ENCODE measurements at regions not wholly inside any gene's neighbourhood (a gene's known extent, or its start where the extent isn't known, plus 50 kb on each side); places are given as distances from the start of the nearest gene placed in this dataset.
"Not testable (repeated sequence)": the region's sequence is repeated elsewhere in the genome, so short reads cannot be mapped to it uniquely, and the experiment has no call there.

DNA sequence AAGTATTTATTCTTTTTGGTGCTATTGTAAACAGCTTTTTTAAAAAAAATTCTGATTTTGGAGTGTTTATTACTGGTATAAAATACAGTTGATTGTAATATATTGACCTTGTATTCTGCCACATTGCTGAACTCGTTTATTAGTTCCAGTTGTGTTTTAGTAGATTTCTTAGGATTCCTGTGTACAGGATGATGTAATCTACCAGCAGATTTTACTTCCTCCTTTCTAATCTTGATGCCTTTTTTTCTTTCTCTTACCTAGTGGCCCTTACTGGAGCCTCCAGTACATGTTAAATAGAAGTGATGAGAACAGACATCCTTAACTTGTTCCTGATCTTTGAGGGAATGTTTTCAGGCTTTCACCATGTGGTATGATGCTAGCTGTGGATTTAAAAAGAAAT lies 70.4 kb upstream of the KY start:
- Histone ChIP-seq H3K4me3 (ENCODE audit: low read depth, low read length) (no peak overlapping the region), H3K36me3 (ENCODE audit: control insufficient read depth, insufficient read depth, low read length) (no peaks in the 10 kb centered on the region), H3K27me3 (ENCODE audit: control insufficient read depth, insufficient read depth, low read length) (no peaks in the 10 kb centered on the region)
- ChIA-PET POLR2A (no interaction called here), CTCF (no interaction called here)
- TF ChIP-seq, protein P1, sequence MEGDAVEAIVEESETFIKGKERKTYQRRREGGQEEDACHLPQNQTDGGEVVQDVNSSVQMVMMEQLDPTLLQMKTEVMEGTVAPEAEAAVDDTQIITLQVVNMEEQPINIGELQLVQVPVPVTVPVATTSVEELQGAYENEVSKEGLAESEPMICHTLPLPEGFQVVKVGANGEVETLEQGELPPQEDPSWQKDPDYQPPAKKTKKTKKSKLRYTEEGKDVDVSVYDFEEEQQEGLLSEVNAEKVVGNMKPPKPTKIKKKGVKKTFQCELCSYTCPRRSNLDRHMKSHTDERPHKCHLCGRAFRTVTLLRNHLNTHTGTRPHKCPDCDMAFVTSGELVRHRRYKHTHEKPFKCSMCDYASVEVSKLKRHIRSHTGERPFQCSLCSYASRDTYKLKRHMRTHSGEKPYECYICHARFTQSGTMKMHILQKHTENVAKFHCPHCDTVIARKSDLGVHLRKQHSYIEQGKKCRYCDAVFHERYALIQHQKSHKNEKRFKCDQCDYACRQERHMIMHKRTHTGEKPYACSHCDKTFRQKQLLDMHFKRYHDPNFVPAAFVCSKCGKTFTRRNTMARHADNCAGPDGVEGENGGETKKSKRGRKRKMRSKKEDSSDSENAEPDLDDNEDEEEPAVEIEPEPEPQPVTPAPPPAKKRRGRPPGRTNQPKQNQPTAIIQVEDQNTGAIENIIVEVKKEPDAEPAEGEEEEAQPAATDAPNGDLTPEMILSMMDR (IDR thresholded peaks at IDR 0.05; ENCODE audit: insufficient read depth, low read depth, low read length): no peak
- no peak for DNase-seq (ENCODE audit: low read depth)

DNA sequence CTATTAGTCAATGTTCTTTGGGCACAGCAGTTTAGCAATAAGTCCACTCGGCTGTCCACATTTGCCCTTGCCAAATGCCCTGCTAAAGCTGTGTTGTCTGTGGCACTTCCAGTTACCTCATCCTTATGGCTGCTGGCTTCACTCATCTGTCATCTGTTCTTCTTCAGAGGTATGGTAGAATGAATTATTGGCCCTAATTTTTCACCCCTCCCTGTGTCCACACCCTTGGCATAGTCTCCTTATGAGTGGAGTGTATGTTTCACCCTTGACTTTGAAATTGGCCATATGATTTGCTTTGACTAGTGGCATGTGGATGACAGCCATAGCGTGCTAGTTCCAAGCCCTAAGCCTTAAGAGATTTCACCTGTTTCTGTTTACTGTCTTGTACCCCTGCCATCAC lies 72.1 kb upstream of the EPHB1 start:
- TF ChIP-seq, protein P1 (IDR thresholded peaks at IDR 0.05; ENCODE audit: insufficient read depth, low read depth, low read length): no peak
- H3K36me3 ChIP-seq (ENCODE audit: control insufficient read depth, insufficient read depth, low read length): no peaks in the 10 kb centered on the region
- ChIA-PET POLR2A (no interaction called here), CTCF (interaction anchor here (1.2 to 1.4 kb wide), 2 partner anchors 32 to 122 kb away, joined by 3 to 4 read pairs; no protein-coding TSS in a partner anchor)
- H3K27me3 ChIP-seq (ENCODE audit: control insufficient read depth, insufficient read depth, low read length): no peaks in the 10 kb centered on the region
- DNase-seq (ENCODE audit: low read depth): no peak
- no peak overlapping the region for H3K4me3 ChIP-seq (ENCODE audit: low read depth, low read length)

DNA sequence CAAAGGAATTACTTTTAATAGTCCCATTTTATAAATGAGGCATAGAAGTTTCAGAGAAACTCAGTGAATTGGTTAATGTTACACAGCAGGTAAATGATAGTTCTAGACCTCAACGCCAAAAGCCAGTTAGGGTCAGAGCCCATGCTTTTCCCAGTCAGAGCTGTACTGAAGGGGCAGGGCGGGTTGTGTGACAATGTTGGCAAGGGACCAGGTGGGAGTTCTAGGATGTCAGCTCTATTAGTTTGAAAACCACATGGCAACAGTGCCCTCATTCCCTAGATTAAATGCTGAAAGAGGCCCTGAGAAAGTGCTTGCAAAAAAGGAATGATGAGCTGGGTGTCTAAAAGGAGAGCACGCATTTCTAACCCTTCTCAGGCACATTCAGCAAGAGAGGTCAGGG lies 65.4 kb upstream of the EPHB1 start:
- H3K4me3 ChIP-seq (ENCODE audit: low read depth, low read length): no peak overlapping the region
- POLR2A ChIA-PET: no interaction called here
- no peak for DNase-seq (ENCODE audit: low read depth)
- no peaks in the 10 kb centered on the region for H3K36me3 ChIP-seq (ENCODE audit: control insufficient read depth, insufficient read depth, low read length)
- TF ChIP-seq, protein P1 (IDR thresholded peaks at IDR 0.05; ENCODE audit: insufficient read depth, low read depth, low read length): no peak
- CTCF ChIA-PET: interaction anchor here (1.0 to 1.2 kb wide), 2 partner anchors 26 to 52 kb away, joined by 3 read pairs; no protein-coding TSS in a partner anchor
- no peaks in the 10 kb centered on the region; the same call in 1 of the 2 replicates for H3K27me3 ChIP-seq (ENCODE audit: control insufficient read depth, insufficient read depth, low read length)

DNA sequence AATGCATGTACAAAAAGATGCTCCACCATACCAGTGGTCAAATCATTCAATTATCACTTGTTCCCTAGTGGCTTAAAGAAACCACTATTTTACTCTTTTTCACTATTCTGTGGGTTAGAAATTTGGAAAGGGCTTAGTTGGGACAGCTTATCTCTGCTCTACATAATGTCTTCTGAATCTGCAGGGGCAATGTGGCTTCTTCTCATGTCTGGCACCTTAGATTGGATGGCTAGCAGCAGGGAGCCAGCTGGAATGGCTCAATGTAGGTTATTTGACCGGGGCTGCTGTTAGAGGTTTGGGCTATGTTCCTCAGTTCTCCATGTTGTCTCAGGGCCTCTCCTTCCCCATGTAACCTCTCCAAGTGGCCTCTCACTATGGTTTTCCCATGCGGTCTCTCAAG lies 57.5 kb upstream of the EPHB1 start:
- TF ChIP-seq, protein P1 (IDR thresholded peaks at IDR 0.05; ENCODE audit: insufficient read depth, low read depth, low read length): no peak
- ChIA-PET CTCF (no interaction called here), POLR2A (no interaction called here)
- Histone ChIP-seq H3K36me3 (ENCODE audit: control insufficient read depth, insufficient read depth, low read length) (no peaks in the 10 kb centered on the region), H3K4me3 (ENCODE audit: low read depth, low read length) (no peak overlapping the region), H3K27me3 (ENCODE audit: control insufficient read depth, insufficient read depth, low read length) (no peaks in the 10 kb centered on the region; the same call in 1 of the 2 replicates)
- DNase-seq (ENCODE audit: low read depth): no peak

DNA sequence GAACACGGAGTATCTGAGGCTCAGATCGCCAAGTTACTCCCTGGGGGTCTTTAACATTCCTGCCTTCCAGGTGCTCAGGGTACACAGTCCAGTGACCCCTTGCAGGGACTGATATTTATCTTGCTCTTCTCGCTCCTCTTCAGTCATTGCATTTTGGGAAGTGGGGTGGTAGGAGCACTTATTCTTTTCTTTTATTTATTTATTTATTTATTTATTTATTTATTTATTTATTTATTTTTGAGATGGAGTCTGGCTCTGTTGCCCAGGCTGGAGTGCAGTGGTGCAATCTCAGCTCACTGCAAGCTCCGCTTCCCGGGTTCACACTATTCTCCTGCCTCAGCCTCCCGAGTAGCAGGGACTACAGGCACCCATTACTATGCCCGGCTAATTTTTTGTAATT lies 55.0 kb upstream of the EPHB1 start:
- CTCF ChIA-PET; DNase-seq (ENCODE audit: low read depth); POLR2A ChIA-PET; H3K4me3 ChIP-seq (ENCODE audit: low read depth, low read length); H3K36me3 ChIP-seq (ENCODE audit: control insufficient read depth, insufficient read depth, low read length); H3K27me3 ChIP-seq (ENCODE audit: control insufficient read depth, insufficient read depth, low read length): not testable (repeated sequence)

DNA sequence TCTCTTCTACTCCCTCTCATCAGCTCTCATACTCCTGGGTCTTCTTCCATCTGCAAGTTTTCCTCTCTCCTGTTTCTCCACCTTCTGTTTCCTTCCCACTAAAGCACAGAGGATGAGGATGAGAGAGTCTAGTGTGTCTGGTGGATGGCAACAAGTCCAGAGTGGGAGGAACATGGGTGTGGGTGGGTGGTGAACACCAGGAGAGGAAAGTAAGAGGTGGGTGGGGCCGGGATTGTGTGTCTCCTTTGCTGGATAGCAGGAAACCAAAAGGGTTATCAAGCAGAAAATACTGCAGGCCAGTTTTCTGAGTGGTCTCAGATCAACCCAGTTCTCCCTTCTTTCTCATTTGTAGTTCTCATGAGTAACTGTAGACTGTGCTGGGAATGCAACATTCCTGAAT lies 52.9 kb upstream of the EPHB1 start:
- TF ChIP-seq, protein P1 (IDR thresholded peaks at IDR 0.05; ENCODE audit: insufficient read depth, low read depth, low read length): no peak
- H3K4me3 ChIP-seq (ENCODE audit: low read depth, low read length): no peak overlapping the region
- POLR2A ChIA-PET: no interaction called here
- DNase-seq (ENCODE audit: low read depth): no peak
- H3K27me3 ChIP-seq (ENCODE audit: control insufficient read depth, insufficient read depth, low read length): no peaks in the 10 kb centered on the region
- no peaks in the 10 kb centered on the region for H3K36me3 ChIP-seq (ENCODE audit: control insufficient read depth, insufficient read depth, low read length)
- CTCF ChIA-PET: no interaction called here

Data from BJ (cell line).